GM19463 (cell line): ENCODE measurements at regions not wholly inside any gene's neighbourhood (a gene's known extent, or its start where the extent isn't known, plus 50 kb on each side); places are given as distances from the start of the nearest gene placed in this dataset.
"Not testable (repeated sequence)": the region's sequence is repeated elsewhere in the genome, so short reads cannot be mapped to it uniquely, and the experiment has no call there.

Experiments
- ATAC-seq: cut with Tn5 transposase; IDR thresholded peaks from one replicate; pipeline ENCODE4 v1.9.1; 2021; ENCODE audit warnings: mild to moderate bottlenecking, moderate library complexity; ENCODE audit not compliant: unreplicated experiment

- no peak for ATAC-seq
Measured at GRCh38 chr4:112085156-112086035, 59.9 kb upstream of the FAM241A start.

GRCh38 chr4:112086036-112086434 lies 59.2 kb upstream of the FAM241A start:
- ATAC-seq = no peak

GRCh38 chr4:112086661-112087060 lies 58.6 kb upstream of the FAM241A start:
- ATAC-seq = not testable (repeated sequence)

GRCh38 chr4:112092330-112092729 lies 52.9 kb upstream of the FAM241A start:
- ATAC-seq = not testable (repeated sequence)

GRCh38 chr4:112093636-112094202 lies 51.5 kb upstream of the FAM241A start:
- ATAC-seq = no peak

GRCh38 chr4:112094330-112094729 lies 50.9 kb upstream of the FAM241A start:
- ATAC-seq = no peak
